SK-N-SH (cell line): ENCODE measurements at regions not wholly inside any gene's neighbourhood (a gene's known extent, or its start where the extent isn't known, plus 50 kb on each side); places are given as distances from the start of the nearest gene placed in this dataset.

Experiments
- CTCF ChIA-PET: fragments of 300-600, 350-600 bp; formaldehyde crosslinking; extraction: SDS; loops from one replicate; lab custom pipeline; 2021; lab: Yijun Ruan, JAX
- POLR2A ChIA-PET: fragments of 350-600 bp; sonication (Branson Sonifier 250); formaldehyde crosslinking; extraction: SDS; loops from one replicate; lab custom pipeline; 2020; ENCODE audit warnings: antibody characterized with exemption, inconsistent platforms; lab: Yijun Ruan, JAX
- DNase-seq: peaks from one replicate; pipeline ENCODE4 v3.0.0; 2012
- H2AFZ ChIP-seq: fragments of 200-600 bp; sonication (generic); 2 replicates; pipeline ENCODE4 v1.8.1; 2016; ENCODE audit warnings: antibody characterized with exemption, mild to moderate bottlenecking, low read depth
- H3F3A ChIP-seq: fragments of 200-600 bp; sonication (generic); replicated peaks from 2 replicates; pipeline ENCODE3; 2016; ENCODE audit warnings: antibody characterized with exemption, mild to moderate bottlenecking; ENCODE audit not compliant: insufficient read depth
- H3K27ac ChIP-seq, 2 experiments: fragments of 200-500 bp in 1 of 2; fragments of 200-600 bp in 1 of 2; sonication (Bioruptor generic) in 1 of 2; sonication (generic), shearing (Covaris generic) in 1 of 2; 2 replicates each; pipeline versions ENCODE4 v1.5.1 to v1.6.1; 2014 to 2016; ENCODE audit warnings: low read depth in 2 of 2, inconsistent platforms in 1 of 2, low read length in 1 of 2, mild to moderate bottlenecking in 1 of 2, mixed read lengths in 1 of 2
- H3K27me3 ChIP-seq: fragments of 200-600 bp; sonication (generic), shearing (Covaris generic); 2 replicates; pipeline ENCODE4 v1.6.1; 2016; ENCODE audit warnings: mixed run types; ENCODE audit not compliant: insufficient read depth
- H3K36me3 ChIP-seq, 2 experiments: fragments of 200-500 bp in 1 of 2; fragments of 200-600 bp in 1 of 2; sonication (Bioruptor generic) in 1 of 2; sonication (generic) in 1 of 2; replicated peaks in 1 of 2; 2 replicates each; pipeline versions ENCODE3 to v1.5.1; 2014 to 2016; ENCODE audit warnings: low read length in 1 of 2, mild to moderate bottlenecking in 1 of 2; ENCODE audit not compliant: insufficient read depth in 2 of 2, control insufficient read depth in 1 of 2
- H3K4me1 ChIP-seq, 2 experiments: fragments of 200-500 bp in 1 of 2; fragments of 200-600 bp in 1 of 2; sonication (Bioruptor generic) in 1 of 2; sonication (generic), shearing (Covaris generic) in 1 of 2; 2 replicates each; pipeline versions ENCODE4 v1.5.1 to v1.6.1; 2014 to 2016; ENCODE audit warnings: low read depth in 1 of 2, low read length in 1 of 2, mixed run types in 1 of 2; ENCODE audit not compliant: insufficient read depth in 2 of 2, control insufficient read depth in 1 of 2
- H3K4me2 ChIP-seq: fragments of 200-600 bp; sonication (generic), shearing (Covaris generic); 2 replicates; pipeline ENCODE4 v1.6.1; 2017; ENCODE audit warnings: mixed run types
- H3K4me3 ChIP-seq, 2 experiments: fragments of 200-500 bp in 1 of 2; fragments of 200-600 bp in 1 of 2; sonication (Bioruptor generic) in 1 of 2; sonication (generic), shearing (Covaris generic) in 1 of 2; 2 replicates each; pipeline versions ENCODE4 v1.5.1 to v1.8.1; 2014 to 2016; ENCODE audit warnings: low read depth in 2 of 2, inconsistent platforms in 1 of 2, low read length in 1 of 2, mild to moderate bottlenecking in 1 of 2, mixed read lengths in 1 of 2, moderate library complexity in 1 of 2
- H3K79me2 ChIP-seq: fragments of 200-600 bp; sonication (generic); 2 replicates; pipeline ENCODE4 v1.8.1; 2017; ENCODE audit warnings: mild to moderate bottlenecking; ENCODE audit not compliant: insufficient read depth
- H3K9ac ChIP-seq: fragments of 200-600 bp; sonication (generic); 2 replicates; pipeline ENCODE4 v1.6.1; 2017; ENCODE audit warnings: mixed run types
- H3K9me2 ChIP-seq: fragments of 200-600 bp; sonication (generic); 2 replicates; pipeline ENCODE4 v1.6.1; 2017; ENCODE audit warnings: mixed run types
- H3K9me3 ChIP-seq: fragments of 200-600 bp; sonication (generic); 2 replicates; pipeline ENCODE4 v1.6.1; 2017; ENCODE audit warnings: mixed run types, mild to moderate bottlenecking, moderate library complexity
- H4K20me1 ChIP-seq: fragments of 200-600 bp; sonication (generic); 2 replicates; pipeline ENCODE4 v1.6.1; 2017; ENCODE audit warnings: mild to moderate bottlenecking, mixed run types; ENCODE audit not compliant: insufficient read depth
- EP300 ChIP-seq, 2 experiments: IDR thresholded peaks; 2 replicates each; pipeline versions ENCODE4 v1.4.0 to v1.6.1; 2012; ENCODE audit warnings: borderline replicate concordance in 1 of 2, low read depth in 1 of 2, low read length in 1 of 2
- FOSL2 ChIP-seq: IDR thresholded peaks from 2 replicates; pipeline ENCODE4 v1.4.0; 2012; ENCODE audit warnings: low read depth, mild to moderate bottlenecking, moderate library complexity, borderline replicate concordance
- FOXJ3 ChIP-seq: sonication (generic); formaldehyde crosslinking; IDR thresholded peaks from 2 replicates; pipeline ENCODE4 v1.5.1; 2020; ENCODE audit warnings: mild to moderate bottlenecking, missing genetic modification reagents
- FOXM1 ChIP-seq: IDR thresholded peaks from 2 replicates; pipeline ENCODE4 v1.4.0; 2012; ENCODE audit warnings: low read depth, mild to moderate bottlenecking
- GABPA ChIP-seq: IDR thresholded peaks from 2 replicates; pipeline ENCODE4 v1.4.0; 2012; ENCODE audit warnings: low read depth, mild to moderate bottlenecking
- GATA2 ChIP-seq: sonication (generic); formaldehyde crosslinking; IDR thresholded peaks from 2 replicates; pipeline ENCODE4 v1.5.0; 2020; ENCODE audit warnings: mild to moderate bottlenecking, missing genetic modification reagents
- POLR2AphosphoS5 ChIP-seq: IDR thresholded peaks from 2 replicates; pipeline ENCODE4 v1.6.1; 2012; ENCODE audit warnings: low read depth, low read length
- RAD21 ChIP-seq: IDR thresholded peaks from 2 replicates; pipeline ENCODE4 v1.6.1; 2012; ENCODE audit warnings: mild to moderate bottlenecking, low read length
- RFX5 ChIP-seq: IDR thresholded peaks from 2 replicates; pipeline ENCODE4 v1.6.1; 2012; ENCODE audit warnings: mild to moderate bottlenecking, improper control_type of control experiment, low read length
- TCF12 ChIP-seq: IDR thresholded peaks from 2 replicates; pipeline ENCODE4 v1.4.0; 2012
- TEAD4 ChIP-seq: IDR thresholded peaks from 2 replicates; pipeline ENCODE4 v1.4.0; 2012; ENCODE audit warnings: mild to moderate bottlenecking, borderline replicate concordance; ENCODE audit not compliant: insufficient read depth
- WGBS: methylation state at CpG from one replicate; pipeline ENCODE4 v1.1.6; 2017; ENCODE audit warnings: low lambda C conversion rate; 5-methylcytosine and 5-hydroxymethylcytosine counted together
- TF ChIP-seq, protein P1 (sequence below): IDR thresholded peaks from 2 replicates; pipeline ENCODE4 v1.6.1; 2012; ENCODE audit warnings: mild to moderate bottlenecking, low read depth, low read length, moderate library complexity
- TF ChIP-seq, protein P2 (sequence below): IDR thresholded peaks from 2 replicates; pipeline ENCODE4 v1.4.0; 2012; ENCODE audit warnings: low read depth, borderline replicate concordance

DNA sequence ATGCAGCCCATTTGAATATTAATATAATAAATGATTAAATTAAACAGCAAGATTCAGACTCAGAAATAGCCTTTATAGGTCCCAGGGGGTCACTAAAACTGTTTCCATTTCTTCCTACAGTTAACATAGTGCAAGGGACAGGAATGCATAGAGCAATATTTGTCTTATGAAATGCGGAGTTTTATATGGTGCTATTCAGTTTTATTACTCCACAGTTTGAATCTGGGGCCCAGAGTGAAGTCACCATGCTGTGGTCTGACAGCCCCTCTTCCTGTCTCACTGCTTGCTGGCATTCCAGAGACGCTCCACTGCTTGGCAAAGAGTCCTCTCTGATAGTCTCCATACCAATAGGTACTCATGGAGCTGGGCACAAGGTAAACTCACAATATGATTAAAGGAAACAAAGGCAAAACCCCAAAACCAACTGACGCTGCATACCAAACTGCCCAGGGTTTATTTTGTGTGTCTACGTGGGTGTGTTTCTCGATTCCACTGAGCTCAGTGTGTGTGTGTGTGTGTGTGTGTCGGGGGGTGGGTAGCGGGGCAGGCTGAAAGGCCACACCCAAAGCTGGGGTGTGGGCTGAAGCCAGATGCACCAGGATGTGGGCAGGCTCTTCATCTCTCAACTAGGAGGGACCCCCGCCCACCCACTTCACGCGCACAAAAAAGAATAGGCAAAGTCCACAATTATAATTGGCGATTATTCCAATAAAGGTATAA lies 277.9 kb downstream of the TSHZ3 start:
- Histone ChIP-seq H3K9me2 (no peaks in the 10 kb centered on the region), H2AFZ (no peak overlapping the region), H3F3A (no peaks in the 10 kb centered on the region), H3K27ac (no peak overlapping the region), H3K4me3 (no peak overlapping the region), H3K4me2 (no peak overlapping the region), H3K4me1 (peaks cover 0 to 8% of the 10 kb centered on the region in 2 experiments; a peak in 1 of 4 replicates), H4K20me1 (no peaks in the 10 kb centered on the region), H3K36me3 (no peaks in the 10 kb centered on the region), H3K27me3 (no peaks in the 10 kb centered on the region), H3K9me3 (no peaks in the 10 kb centered on the region), H3K9ac (no peak overlapping the region), H3K79me2 (no peaks in the 10 kb centered on the region)
- ChIA-PET CTCF (no interaction called here), POLR2A (no interaction called here)
- TF ChIP-seq TEAD4 (no peak), RAD21 (no peak), GATA2 (CRISPR knock-in tag) (no peak), TCF12 (no peak), EP300 (IDR thresholded peaks at IDR 0.05; ENCODE audit: borderline replicate concordance in 1 of 2, low read depth in 1 of 2, low read length in 1 of 2) (no peak), FOXJ3 (no peak), RFX5 (no peak), GABPA (no peak), FOSL2 (no peak), POLR2AphosphoS5 (no peak), FOXM1 (no peak)
- TF ChIP-seq, protein P1, sequence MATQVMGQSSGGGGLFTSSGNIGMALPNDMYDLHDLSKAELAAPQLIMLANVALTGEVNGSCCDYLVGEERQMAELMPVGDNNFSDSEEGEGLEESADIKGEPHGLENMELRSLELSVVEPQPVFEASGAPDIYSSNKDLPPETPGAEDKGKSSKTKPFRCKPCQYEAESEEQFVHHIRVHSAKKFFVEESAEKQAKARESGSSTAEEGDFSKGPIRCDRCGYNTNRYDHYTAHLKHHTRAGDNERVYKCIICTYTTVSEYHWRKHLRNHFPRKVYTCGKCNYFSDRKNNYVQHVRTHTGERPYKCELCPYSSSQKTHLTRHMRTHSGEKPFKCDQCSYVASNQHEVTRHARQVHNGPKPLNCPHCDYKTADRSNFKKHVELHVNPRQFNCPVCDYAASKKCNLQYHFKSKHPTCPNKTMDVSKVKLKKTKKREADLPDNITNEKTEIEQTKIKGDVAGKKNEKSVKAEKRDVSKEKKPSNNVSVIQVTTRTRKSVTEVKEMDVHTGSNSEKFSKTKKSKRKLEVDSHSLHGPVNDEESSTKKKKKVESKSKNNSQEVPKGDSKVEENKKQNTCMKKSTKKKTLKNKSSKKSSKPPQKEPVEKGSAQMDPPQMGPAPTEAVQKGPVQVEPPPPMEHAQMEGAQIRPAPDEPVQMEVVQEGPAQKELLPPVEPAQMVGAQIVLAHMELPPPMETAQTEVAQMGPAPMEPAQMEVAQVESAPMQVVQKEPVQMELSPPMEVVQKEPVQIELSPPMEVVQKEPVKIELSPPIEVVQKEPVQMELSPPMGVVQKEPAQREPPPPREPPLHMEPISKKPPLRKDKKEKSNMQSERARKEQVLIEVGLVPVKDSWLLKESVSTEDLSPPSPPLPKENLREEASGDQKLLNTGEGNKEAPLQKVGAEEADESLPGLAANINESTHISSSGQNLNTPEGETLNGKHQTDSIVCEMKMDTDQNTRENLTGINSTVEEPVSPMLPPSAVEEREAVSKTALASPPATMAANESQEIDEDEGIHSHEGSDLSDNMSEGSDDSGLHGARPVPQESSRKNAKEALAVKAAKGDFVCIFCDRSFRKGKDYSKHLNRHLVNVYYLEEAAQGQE: no peak
- TF ChIP-seq, protein P2, sequence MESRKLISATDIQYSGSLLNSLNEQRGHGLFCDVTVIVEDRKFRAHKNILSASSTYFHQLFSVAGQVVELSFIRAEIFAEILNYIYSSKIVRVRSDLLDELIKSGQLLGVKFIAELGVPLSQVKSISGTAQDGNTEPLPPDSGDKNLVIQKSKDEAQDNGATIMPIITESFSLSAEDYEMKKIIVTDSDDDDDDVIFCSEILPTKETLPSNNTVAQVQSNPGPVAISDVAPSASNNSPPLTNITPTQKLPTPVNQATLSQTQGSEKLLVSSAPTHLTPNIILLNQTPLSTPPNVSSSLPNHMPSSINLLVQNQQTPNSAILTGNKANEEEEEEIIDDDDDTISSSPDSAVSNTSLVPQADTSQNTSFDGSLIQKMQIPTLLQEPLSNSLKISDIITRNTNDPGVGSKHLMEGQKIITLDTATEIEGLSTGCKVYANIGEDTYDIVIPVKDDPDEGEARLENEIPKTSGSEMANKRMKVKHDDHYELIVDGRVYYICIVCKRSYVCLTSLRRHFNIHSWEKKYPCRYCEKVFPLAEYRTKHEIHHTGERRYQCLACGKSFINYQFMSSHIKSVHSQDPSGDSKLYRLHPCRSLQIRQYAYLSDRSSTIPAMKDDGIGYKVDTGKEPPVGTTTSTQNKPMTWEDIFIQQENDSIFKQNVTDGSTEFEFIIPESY: no peak
- no peak for DNase-seq
- WGBS: 65% methylated on average over 11 of the region's 11 CpGs
